SK-N-SH (cell line): ENCODE measurements at regions not wholly inside any gene's neighbourhood (a gene's known extent, or its start where the extent isn't known, plus 50 kb on each side); places are given as distances from the start of the nearest gene placed in this dataset.

ENCODE experiments used
- CTCF ChIA-PET: fragments of 300-600, 350-600 bp; formaldehyde crosslinking; extraction: SDS; loops from one replicate; lab custom pipeline; 2021; lab: Yijun Ruan, JAX
- POLR2A ChIA-PET: fragments of 350-600 bp; sonication (Branson Sonifier 250); formaldehyde crosslinking; extraction: SDS; loops from one replicate; lab custom pipeline; 2020; ENCODE audit warnings: antibody characterized with exemption, inconsistent platforms; lab: Yijun Ruan, JAX
- DNase-seq: peaks from one replicate; pipeline ENCODE4 v3.0.0; 2012
- H2AFZ ChIP-seq: fragments of 200-600 bp; sonication (generic); 2 replicates; pipeline ENCODE4 v1.8.1; 2016; ENCODE audit warnings: antibody characterized with exemption, mild to moderate bottlenecking, low read depth
- H3F3A ChIP-seq: fragments of 200-600 bp; sonication (generic); replicated peaks from 2 replicates; pipeline ENCODE3; 2016; ENCODE audit warnings: antibody characterized with exemption, mild to moderate bottlenecking; ENCODE audit not compliant: insufficient read depth
- H3K27ac ChIP-seq, 2 experiments: fragments of 200-500 bp in 1 of 2; fragments of 200-600 bp in 1 of 2; sonication (Bioruptor generic) in 1 of 2; sonication (generic), shearing (Covaris generic) in 1 of 2; 2 replicates each; pipeline versions ENCODE4 v1.5.1 to v1.6.1; 2014 to 2016; ENCODE audit warnings: low read depth in 2 of 2, inconsistent platforms in 1 of 2, low read length in 1 of 2, mild to moderate bottlenecking in 1 of 2, mixed read lengths in 1 of 2
- H3K27me3 ChIP-seq: fragments of 200-600 bp; sonication (generic), shearing (Covaris generic); 2 replicates; pipeline ENCODE4 v1.6.1; 2016; ENCODE audit warnings: mixed run types; ENCODE audit not compliant: insufficient read depth
- H3K36me3 ChIP-seq, 2 experiments: fragments of 200-500 bp in 1 of 2; fragments of 200-600 bp in 1 of 2; sonication (Bioruptor generic) in 1 of 2; sonication (generic) in 1 of 2; replicated peaks in 1 of 2; 2 replicates each; pipeline versions ENCODE3 to v1.5.1; 2014 to 2016; ENCODE audit warnings: low read length in 1 of 2, mild to moderate bottlenecking in 1 of 2; ENCODE audit not compliant: insufficient read depth in 2 of 2, control insufficient read depth in 1 of 2
- H3K4me1 ChIP-seq, 2 experiments: fragments of 200-500 bp in 1 of 2; fragments of 200-600 bp in 1 of 2; sonication (Bioruptor generic) in 1 of 2; sonication (generic), shearing (Covaris generic) in 1 of 2; 2 replicates each; pipeline versions ENCODE4 v1.5.1 to v1.6.1; 2014 to 2016; ENCODE audit warnings: low read depth in 1 of 2, low read length in 1 of 2, mixed run types in 1 of 2; ENCODE audit not compliant: insufficient read depth in 2 of 2, control insufficient read depth in 1 of 2
- H3K4me2 ChIP-seq: fragments of 200-600 bp; sonication (generic), shearing (Covaris generic); 2 replicates; pipeline ENCODE4 v1.6.1; 2017; ENCODE audit warnings: mixed run types
- H3K4me3 ChIP-seq, 2 experiments: fragments of 200-500 bp in 1 of 2; fragments of 200-600 bp in 1 of 2; sonication (Bioruptor generic) in 1 of 2; sonication (generic), shearing (Covaris generic) in 1 of 2; 2 replicates each; pipeline versions ENCODE4 v1.5.1 to v1.8.1; 2014 to 2016; ENCODE audit warnings: low read depth in 2 of 2, inconsistent platforms in 1 of 2, low read length in 1 of 2, mild to moderate bottlenecking in 1 of 2, mixed read lengths in 1 of 2, moderate library complexity in 1 of 2
- H3K79me2 ChIP-seq: fragments of 200-600 bp; sonication (generic); 2 replicates; pipeline ENCODE4 v1.8.1; 2017; ENCODE audit warnings: mild to moderate bottlenecking; ENCODE audit not compliant: insufficient read depth
- H3K9ac ChIP-seq: fragments of 200-600 bp; sonication (generic); 2 replicates; pipeline ENCODE4 v1.6.1; 2017; ENCODE audit warnings: mixed run types
- H3K9me2 ChIP-seq: fragments of 200-600 bp; sonication (generic); 2 replicates; pipeline ENCODE4 v1.6.1; 2017; ENCODE audit warnings: mixed run types
- H3K9me3 ChIP-seq: fragments of 200-600 bp; sonication (generic); 2 replicates; pipeline ENCODE4 v1.6.1; 2017; ENCODE audit warnings: mixed run types, mild to moderate bottlenecking, moderate library complexity
- H4K20me1 ChIP-seq: fragments of 200-600 bp; sonication (generic); 2 replicates; pipeline ENCODE4 v1.6.1; 2017; ENCODE audit warnings: mild to moderate bottlenecking, mixed run types; ENCODE audit not compliant: insufficient read depth
- FOXJ3 ChIP-seq: sonication (generic); formaldehyde crosslinking; IDR thresholded peaks from 2 replicates; pipeline ENCODE4 v1.5.1; 2020; ENCODE audit warnings: mild to moderate bottlenecking, missing genetic modification reagents
- MEF2A ChIP-seq: IDR thresholded peaks from 2 replicates; pipeline ENCODE4 v1.4.0; 2012; ENCODE audit warnings: low read depth, borderline replicate concordance
- NFIC ChIP-seq: IDR thresholded peaks from 2 replicates; pipeline ENCODE4 v1.4.0; 2012; ENCODE audit warnings: borderline replicate concordance
- RAD21 ChIP-seq: IDR thresholded peaks from 2 replicates; pipeline ENCODE4 v1.6.1; 2012; ENCODE audit warnings: mild to moderate bottlenecking, low read length
- RFX5 ChIP-seq: IDR thresholded peaks from 2 replicates; pipeline ENCODE4 v1.6.1; 2012; ENCODE audit warnings: mild to moderate bottlenecking, improper control_type of control experiment, low read length
- RXRA ChIP-seq: IDR thresholded peaks from 2 replicates; pipeline ENCODE4 v1.4.0; 2012; ENCODE audit warnings: low read depth, mild to moderate bottlenecking, borderline replicate concordance
- TAF1 ChIP-seq: IDR thresholded peaks from 2 replicates; pipeline ENCODE4 v1.6.1; 2012; ENCODE audit warnings: low read depth, mild to moderate bottlenecking, low read length, moderate library complexity, borderline replicate concordance
- WGBS: methylation state at CpG from one replicate; pipeline ENCODE4 v1.1.6; 2017; ENCODE audit warnings: low lambda C conversion rate; 5-methylcytosine and 5-hydroxymethylcytosine counted together
- TF ChIP-seq, protein P1 (sequence below): IDR thresholded peaks from 2 replicates; pipeline ENCODE4 v1.4.0; 2012; ENCODE audit warnings: low read depth
- TF ChIP-seq, protein P2 (sequence below): fragments of 200-600 bp; sonication (generic); IDR thresholded peaks from 2 replicates; pipeline ENCODE4 v1.6.1; 2017; ENCODE audit warnings: antibody characterized with exemption, mild to moderate bottlenecking, moderate library complexity

DNA sequence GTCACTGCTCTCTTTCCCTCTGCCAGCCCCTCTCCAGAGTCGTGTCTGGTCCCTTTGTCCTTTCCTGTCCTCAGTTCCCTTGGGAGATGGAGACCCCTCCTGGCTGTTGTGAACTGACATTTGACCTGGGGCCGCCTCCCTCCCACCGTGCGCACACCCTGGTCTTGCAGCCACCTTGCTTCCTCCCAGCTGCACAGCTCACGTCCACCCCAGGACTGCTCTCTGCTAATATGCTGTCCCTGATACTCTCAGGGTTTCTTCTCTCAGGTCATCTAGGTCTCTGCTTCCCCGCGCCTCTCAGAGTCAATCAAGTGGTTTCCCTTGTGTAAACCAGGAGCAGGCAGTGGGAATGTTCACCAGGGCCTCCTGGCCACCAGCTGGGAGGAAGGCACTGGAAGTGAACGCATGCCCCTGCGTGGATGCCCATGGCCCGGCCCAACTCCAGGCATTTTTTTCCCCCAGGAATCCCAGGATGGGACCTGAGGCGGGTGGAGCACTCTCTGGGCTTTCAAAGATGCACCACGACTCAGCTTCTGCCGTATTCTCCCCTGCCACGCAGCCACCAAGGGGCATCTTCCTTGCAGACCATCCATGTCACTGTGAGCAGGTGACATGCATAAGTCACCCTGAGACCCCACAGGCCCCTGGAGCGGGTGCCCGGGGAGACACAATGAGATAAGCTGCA, 142.4 kb downstream of the OLFM1 start:
- H3K79me2 ChIP-seq = no peaks in the 10 kb centered on the region
- ChIA-PET POLR2A (no interaction called here), CTCF (interaction anchor here (1.3 to 2.3 kb wide), 4 partner anchors 11 to 183 kb away, joined by 4 to 10 read pairs (median 8); partner anchors contain the start of gene OLFM1)
- TF ChIP-seq RXRA = no peak
- no peak for TF ChIP-seq TAF1
- no peak for TF ChIP-seq MEF2A
- TF ChIP-seq FOXJ3 (CRISPR knock-in tag) = no peak
- TF ChIP-seq, protein P1, sequence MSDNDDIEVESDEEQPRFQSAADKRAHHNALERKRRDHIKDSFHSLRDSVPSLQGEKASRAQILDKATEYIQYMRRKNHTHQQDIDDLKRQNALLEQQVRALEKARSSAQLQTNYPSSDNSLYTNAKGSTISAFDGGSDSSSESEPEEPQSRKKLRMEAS = no peak
- no peak overlapping the region for H3K27ac ChIP-seq
- H3K9me3 ChIP-seq = no peaks in the 10 kb centered on the region
- peaks cover 8% of the 10 kb centered on the region for H3F3A ChIP-seq
- peaks cover 0 to 8% of the 10 kb centered on the region in 2 experiments; a peak in 1 of 4 replicates for H3K4me1 ChIP-seq
- H4K20me1 ChIP-seq = no peaks in the 10 kb centered on the region
- H3K27me3 ChIP-seq = no peaks in the 10 kb centered on the region
- no peak for DNase-seq
- no peaks in the 10 kb centered on the region for H3K36me3 ChIP-seq
- no peak overlapping the region for H3K9ac ChIP-seq
- H2AFZ ChIP-seq = no peak overlapping the region
- WGBS = 45% methylated on average over 13 of the region's 16 CpGs
- H3K9me2 ChIP-seq = no peaks in the 10 kb centered on the region
- no peak overlapping the region for H3K4me2 ChIP-seq
- no peak overlapping the region for H3K4me3 ChIP-seq

DNA sequence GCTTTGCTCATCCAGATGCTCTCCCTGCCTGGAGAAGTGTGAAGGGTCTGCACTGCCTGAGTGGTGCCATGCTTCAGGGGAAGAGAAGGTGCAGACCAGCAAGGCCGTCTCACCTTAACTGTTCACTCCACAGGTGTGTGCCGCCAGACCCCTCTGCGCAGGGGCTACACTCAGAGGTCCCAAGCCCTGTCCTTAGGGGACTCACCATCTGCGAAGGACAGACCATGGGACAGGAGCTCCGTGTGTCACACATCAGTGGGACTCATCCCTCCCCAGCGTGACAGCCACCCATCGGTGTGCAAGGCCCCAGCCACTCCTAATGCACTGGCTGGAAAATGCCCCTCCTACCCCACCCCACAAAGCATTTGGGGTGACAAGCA, 142.9 kb downstream of the OLFM1 start:
- Histone ChIP-seq H3K9me3 (no peaks in the 10 kb centered on the region), H3F3A (peaks cover 8% of the 10 kb centered on the region), H2AFZ (no peak overlapping the region), H3K36me3 (no peaks in the 10 kb centered on the region), H4K20me1 (no peaks in the 10 kb centered on the region)
- TF ChIP-seq, protein P2, sequence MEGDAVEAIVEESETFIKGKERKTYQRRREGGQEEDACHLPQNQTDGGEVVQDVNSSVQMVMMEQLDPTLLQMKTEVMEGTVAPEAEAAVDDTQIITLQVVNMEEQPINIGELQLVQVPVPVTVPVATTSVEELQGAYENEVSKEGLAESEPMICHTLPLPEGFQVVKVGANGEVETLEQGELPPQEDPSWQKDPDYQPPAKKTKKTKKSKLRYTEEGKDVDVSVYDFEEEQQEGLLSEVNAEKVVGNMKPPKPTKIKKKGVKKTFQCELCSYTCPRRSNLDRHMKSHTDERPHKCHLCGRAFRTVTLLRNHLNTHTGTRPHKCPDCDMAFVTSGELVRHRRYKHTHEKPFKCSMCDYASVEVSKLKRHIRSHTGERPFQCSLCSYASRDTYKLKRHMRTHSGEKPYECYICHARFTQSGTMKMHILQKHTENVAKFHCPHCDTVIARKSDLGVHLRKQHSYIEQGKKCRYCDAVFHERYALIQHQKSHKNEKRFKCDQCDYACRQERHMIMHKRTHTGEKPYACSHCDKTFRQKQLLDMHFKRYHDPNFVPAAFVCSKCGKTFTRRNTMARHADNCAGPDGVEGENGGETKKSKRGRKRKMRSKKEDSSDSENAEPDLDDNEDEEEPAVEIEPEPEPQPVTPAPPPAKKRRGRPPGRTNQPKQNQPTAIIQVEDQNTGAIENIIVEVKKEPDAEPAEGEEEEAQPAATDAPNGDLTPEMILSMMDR = no peak
- TF ChIP-seq RFX5 = no peak
- no peak for TF ChIP-seq RAD21
- TF ChIP-seq NFIC = no peak
- TF ChIP-seq, all 33 proteins: peak for 0
- ChIA-PET CTCF (interaction anchor here (1.3 to 2.3 kb wide), 5 partner anchors 10 to 183 kb away, joined by 4 to 10 read pairs (median 6); partner anchors contain the start of gene OLFM1), POLR2A (no interaction called here)
- Histone ChIP-seq H3K4me2 (no peak overlapping the region), H3K9me2 (no peaks in the 10 kb centered on the region), H3K79me2 (no peaks in the 10 kb centered on the region), H3K27me3 (no peaks in the 10 kb centered on the region), H3K27ac (no peak overlapping the region), H3K4me3 (no peak overlapping the region), H3K9ac (no peak overlapping the region), H3K4me1 (peaks cover 0 to 3% of the 10 kb centered on the region in 2 experiments; a peak in 1 of 4 replicates)
- WGBS = 83% methylated on average over 4 of the region's 7 CpGs
- no peak for DNase-seq
